ENCODE measurements at regions not wholly inside any gene's neighbourhood (a gene's known extent, or its start where the extent isn't known, plus 50 kb on each side); places are given as distances from the start of the nearest gene placed in this dataset.
"Not testable (repeated sequence)": the region's sequence is repeated elsewhere in the genome, so short reads cannot be mapped to it uniquely, and the experiment has no call there.

DNA sequence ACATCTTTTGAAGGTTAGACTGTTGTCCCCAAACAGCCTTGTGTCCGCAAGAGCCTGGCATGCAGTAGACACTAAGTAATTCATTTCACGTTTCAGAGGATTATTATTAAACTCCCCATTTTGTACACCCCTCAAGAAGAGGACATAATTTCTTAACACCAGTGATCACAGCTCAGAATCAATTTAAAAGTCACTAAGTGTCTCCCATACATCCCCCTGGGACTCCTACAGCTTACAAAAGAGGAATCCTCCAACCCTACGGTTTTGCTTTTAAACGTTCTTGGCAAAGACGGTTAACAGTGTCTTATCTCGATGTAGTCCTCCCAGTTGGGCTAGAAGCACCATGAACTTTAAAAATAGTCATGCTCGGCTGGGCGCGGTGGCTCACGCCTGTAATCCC is 81.2 kb upstream of the PDPR start:
- TF ChIP-seq, protein P1, sequence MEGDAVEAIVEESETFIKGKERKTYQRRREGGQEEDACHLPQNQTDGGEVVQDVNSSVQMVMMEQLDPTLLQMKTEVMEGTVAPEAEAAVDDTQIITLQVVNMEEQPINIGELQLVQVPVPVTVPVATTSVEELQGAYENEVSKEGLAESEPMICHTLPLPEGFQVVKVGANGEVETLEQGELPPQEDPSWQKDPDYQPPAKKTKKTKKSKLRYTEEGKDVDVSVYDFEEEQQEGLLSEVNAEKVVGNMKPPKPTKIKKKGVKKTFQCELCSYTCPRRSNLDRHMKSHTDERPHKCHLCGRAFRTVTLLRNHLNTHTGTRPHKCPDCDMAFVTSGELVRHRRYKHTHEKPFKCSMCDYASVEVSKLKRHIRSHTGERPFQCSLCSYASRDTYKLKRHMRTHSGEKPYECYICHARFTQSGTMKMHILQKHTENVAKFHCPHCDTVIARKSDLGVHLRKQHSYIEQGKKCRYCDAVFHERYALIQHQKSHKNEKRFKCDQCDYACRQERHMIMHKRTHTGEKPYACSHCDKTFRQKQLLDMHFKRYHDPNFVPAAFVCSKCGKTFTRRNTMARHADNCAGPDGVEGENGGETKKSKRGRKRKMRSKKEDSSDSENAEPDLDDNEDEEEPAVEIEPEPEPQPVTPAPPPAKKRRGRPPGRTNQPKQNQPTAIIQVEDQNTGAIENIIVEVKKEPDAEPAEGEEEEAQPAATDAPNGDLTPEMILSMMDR (IDR thresholded peaks at IDR 0.05): not testable (repeated sequence)
- not testable (repeated sequence) for TF ChIP-seq POLR2AphosphoS5, EP300, POLR2A (IDR thresholded peaks at IDR 0.05)

Data from suprapubic skin (tissue), 4 donors.